HepG2 (cell line): ENCODE measurements at regions not wholly inside any gene's neighbourhood (a gene's known extent, or its start where the extent isn't known, plus 50 kb on each side); places are given as distances from the start of the nearest gene placed in this dataset.
"Not testable (repeated sequence)": the region's sequence is repeated elsewhere in the genome, so short reads cannot be mapped to it uniquely, and the experiment has no call there.

ENCODE experiments used
- ATAC-seq: fragments of 200-7000 bp; cut with Tn5 transposase; 3 replicates; pipeline ENCODE4 v1.9.1; 2020; ENCODE audit warnings: mild to moderate bottlenecking, moderate library complexity
- BruUV-seq: library from RNA; stranded (reverse); fragments of 400-500 nt; replicated peaks from 2 replicates; lab custom pipeline; 2021; lab: Mats Ljungman, UMichigan
- CTCF ChIA-PET: fragments of 300-600 bp; formaldehyde crosslinking; extraction: SDS; loops from one replicate; lab custom pipeline; 2021; ENCODE audit warnings: low total read pairs, inconsistent platforms, low intra/inter-chr PET ratio; lab: Yijun Ruan, JAX
- POLR2A ChIA-PET: fragments of 350-600 bp; sonication (Branson Sonifier 250); formaldehyde crosslinking; loops from one replicate; lab custom pipeline; 2020; ENCODE audit warnings: antibody characterized with exemption, inconsistent platforms; lab: Yijun Ruan, JAX
- DNase-seq: peaks from one replicate; pipeline ENCODE4 v3.0.0-alpha.2; 2015; ENCODE audit warnings: low spot score
- FAIRE-seq: peaks from 3 replicates; lab custom pipeline; 2011; peaks lifted over from hg19 to GRCh38; lab: Jason Lieb, UNC
- H2AFZ ChIP-seq: one replicate; pipeline ENCODE4 v1.6.1; 2011; ENCODE audit warnings: low read length, inconsistent platforms
- H3K27ac ChIP-seq: fragments of 300-600 bp; 3 replicates; pipeline ENCODE4 v1.8.0; 2011; ENCODE audit warnings: mixed run types, mild to moderate bottlenecking, mixed read lengths, low read length, inconsistent platforms; ENCODE audit not compliant: insufficient read depth; ENCODE audit errors: extremely low read length
- H3K27me3 ChIP-seq, 2 experiments: fragments of 200-600 bp in 1 of 2; 2 replicates in 1 of 2; 3 replicates in 1 of 2; pipeline versions ENCODE4 v1.6.0 to v1.8.0; 2011; ENCODE audit warnings: low read length in 2 of 2, mild to moderate bottlenecking in 2 of 2, moderate library complexity in 2 of 2, inconsistent platforms in 1 of 2; ENCODE audit not compliant: insufficient read depth in 2 of 2, control insufficient read depth in 1 of 2
- H3K36me3 ChIP-seq, 2 experiments: fragments of 200-600 bp in 1 of 2; replicated peaks in 1 of 2; 2 replicates in 1 of 2; 3 replicates in 1 of 2; pipeline versions ENCODE4 v1.5.1 to v1.8.0; 2011; ENCODE audit warnings: low read length in 2 of 2, inconsistent platforms in 1 of 2; ENCODE audit not compliant: insufficient read depth in 2 of 2, control insufficient read depth in 1 of 2
- H3K4me1 ChIP-seq: 2 replicates; pipeline ENCODE4 v1.5.1; 2012; ENCODE audit warnings: low read length, inconsistent platforms; ENCODE audit not compliant: insufficient read depth
- H3K4me2 ChIP-seq: 2 replicates; pipeline ENCODE4 v1.6.0; 2011; ENCODE audit warnings: low read depth, low read length, inconsistent platforms
- H3K4me3 ChIP-seq, 3 experiments: fragments of 200-600 bp in 1 of 3; sonication (generic), shearing (Covaris generic) in 1 of 3; replicated peaks in 1 of 3; 2 replicates each; pipeline ENCODE4 v1.5.1; 2011 to 2016; ENCODE audit warnings: low read length in 3 of 3, inconsistent platforms in 2 of 3, low read depth in 2 of 3, mild to moderate bottlenecking in 2 of 3, control low read depth in 1 of 3, mixed read lengths in 1 of 3; ENCODE audit not compliant: insufficient read depth in 1 of 3
- H3K79me2 ChIP-seq: one replicate; pipeline ENCODE4 v1.6.1; 2011; ENCODE audit warnings: low read length, inconsistent platforms; ENCODE audit not compliant: insufficient read depth
- H3K9ac ChIP-seq: 2 replicates; pipeline ENCODE4 v1.6.0; 2011; ENCODE audit warnings: mild to moderate bottlenecking, low read depth, low read length, inconsistent platforms; ENCODE audit not compliant: insufficient read depth
- H3K9me3 ChIP-seq: 2 replicates; pipeline ENCODE4 v1.5.1; 2012; ENCODE audit warnings: mild to moderate bottlenecking, low read length
- H4K20me1 ChIP-seq: 2 replicates; pipeline ENCODE4 v1.6.0; 2011; ENCODE audit warnings: inconsistent platforms, mild to moderate bottlenecking, low read length, moderate library complexity; ENCODE audit not compliant: insufficient read depth
- ARNTL ChIP-seq: sonication (generic); formaldehyde crosslinking; IDR thresholded peaks from 2 replicates; pipeline ENCODE4 v1.4.0; 2020; ENCODE audit warnings: mild to moderate bottlenecking, missing genetic modification reagents
- CREB3 ChIP-seq: sonication (generic); formaldehyde crosslinking; IDR thresholded peaks from 2 replicates; pipeline ENCODE4 v1.5.0; 2020; ENCODE audit warnings: missing genetic modification reagents
- IKZF4 ChIP-seq: sonication (generic); formaldehyde crosslinking; IDR thresholded peaks from 2 replicates; pipeline ENCODE4 v1.5.1; 2020; ENCODE audit warnings: borderline replicate concordance, mild to moderate bottlenecking, low read depth, missing genetic modification reagents; ENCODE audit errors: not compliant biosample characterization
- MAFK ChIP-seq, 2 experiments: IDR thresholded peaks in 1 of 2; conservative IDR thresholded peaks in 1 of 2; 2 replicates each; pipeline ENCODE4 v1.6.1; 2011; ENCODE audit warnings: improper control_type of control experiment in 2 of 2, low read length in 2 of 2
- SMYD3 ChIP-seq: sonication (generic); formaldehyde crosslinking; IDR thresholded peaks from 2 replicates; pipeline ENCODE4 v1.8.1; 2023; ENCODE audit warnings: mild to moderate bottlenecking, missing genetic modification reagents
- UBTF ChIP-seq: sonication (generic); formaldehyde crosslinking; IDR thresholded peaks from 2 replicates; pipeline ENCODE4 v1.4.0; 2020; ENCODE audit warnings: mild to moderate bottlenecking, missing genetic modification reagents
- ZNF441 ChIP-seq: sonication (generic); formaldehyde crosslinking; IDR thresholded peaks from 2 replicates; pipeline ENCODE4 v1.7.0; 2021; ENCODE audit warnings: missing genetic modification reagents, borderline replicate concordance
- ZNF614 ChIP-seq: IDR thresholded peaks from 2 replicates; pipeline ENCODE4 v1.6.1; 2018; ENCODE audit warnings: missing biosample characterization, missing genetic modification reagents, inconsistent platforms, borderline replicate concordance
- WGBS: methylation state at CpG from one replicate; pipeline ENCODE4 v1.1.6; 2017; ENCODE audit warnings: low lambda C conversion rate; 5-methylcytosine and 5-hydroxymethylcytosine counted together
- in situ Hi-C: cut with HindIII; loops from 2 replicates; pipeline ENCODE4 v1.10.0; 2017; ENCODE audit warnings: low pct_unique_long_range_greater_than_20kb; ENCODE audit not compliant: extremely low pct_ligation_motif_present
- intact Hi-C: fragments of 100-400 bp; cut with micrococcal nuclease; formaldehyde crosslinking; loops from one replicate; pipeline ENCODE4 v1.10.0; 2022; ENCODE audit not compliant: unreplicated experiment
- TF ChIP-seq, protein P1 (sequence below): sonication (generic); formaldehyde crosslinking; IDR thresholded peaks from 2 replicates; pipeline ENCODE4 v1.4.0; 2020; ENCODE audit warnings: mild to moderate bottlenecking, missing genetic modification reagents

DNA sequence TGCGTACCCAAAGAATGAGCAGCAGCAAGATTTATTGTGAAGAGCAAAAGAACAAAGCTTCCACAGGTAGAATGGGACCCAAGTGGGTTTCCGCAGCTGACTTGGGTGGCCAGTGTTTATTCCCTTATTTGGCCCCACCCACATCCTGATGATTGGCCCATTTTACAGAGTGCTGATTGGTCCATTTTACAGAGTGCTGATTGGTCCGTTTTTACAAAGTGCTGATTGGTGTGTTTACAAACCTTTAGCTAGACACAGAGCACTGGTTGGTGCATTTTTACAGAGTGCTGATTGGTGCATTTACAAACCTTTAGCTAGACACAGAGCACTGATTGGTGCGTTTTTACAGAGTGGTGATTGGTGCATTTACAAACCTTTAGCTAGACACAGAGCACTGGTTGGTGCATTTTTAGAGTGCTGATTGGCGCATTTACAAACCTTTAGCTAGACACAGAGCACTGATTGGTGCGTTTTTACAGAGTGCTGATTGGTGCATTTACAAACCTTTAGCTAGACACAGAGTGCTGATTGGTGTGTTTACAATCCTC lies 94.8 kb downstream of the SAMD9 start:
- 52% methylated on average over 6 of the region's 6 CpGs for WGBS
- intact Hi-C loops, POLR2A ChIA-PET, H3K4me2 ChIP-seq, H3K79me2 ChIP-seq, H2AFZ ChIP-seq, ATAC-seq, in situ Hi-C loops, H3K4me3 ChIP-seq, FAIRE-seq, H4K20me1 ChIP-seq, H3K27me3 ChIP-seq, CTCF ChIA-PET, H3K27ac ChIP-seq, BruUV-seq, H3K9ac ChIP-seq, DNase-seq, H3K9me3 ChIP-seq, H3K36me3 ChIP-seq: not testable (repeated sequence)
- TF ChIP-seq MAFK (conservative IDR thresholded peaks at IDR 0.05 in 1 of 2, IDR thresholded peaks at IDR 0.05 in 1 of 2; ENCODE audit: low read length in 2 of 2): 0 out of 4 replicates have a peak, but pooled peaks of 1 of the 2 experiments have one; percentile 7
- H3K4me1 ChIP-seq: peaks cover 17% of the 10 kb centered on the region

GRCh38 chr7:93021748-93022147 lies 96.0 kb downstream of the SAMD9 start:
- FAIRE-seq (no peak), DNase-seq (no peak), ATAC-seq (no peak)
- Histone ChIP-seq H3K27me3 (no peaks in the 10 kb centered on the region; a peak in 1 of 5 replicates), H2AFZ (no peak overlapping the region), H3K79me2 (no peaks in the 10 kb centered on the region), H3K27ac (no peak overlapping the region), H3K4me3 (no peak overlapping the region), H3K4me2 (no peak overlapping the region), H4K20me1 (no peaks in the 10 kb centered on the region), H3K9me3 (no peaks in the 10 kb centered on the region), H3K9ac (no peak overlapping the region), H3K4me1 (peaks cover 11% of the 10 kb centered on the region), H3K36me3 (no peaks in the 10 kb centered on the region)
- BruUV-seq: no TSS peak
- POLR2A ChIA-PET: no interaction called here
- CTCF ChIA-PET: no interaction called here
- intact Hi-C loops: no loop called here
- in situ Hi-C loops: no loop called here
- 4% methylated on average over 2 of the region's 2 CpGs for WGBS
- TF ChIP-seq CREB3 (CRISPR knock-in tag): no peak
- TF ChIP-seq IKZF4 (CRISPR knock-in tag): no peak
- TF ChIP-seq UBTF: no peak
- TF ChIP-seq ARNTL: no peak
- TF ChIP-seq ZNF614 (CRISPR knock-in tag): no peak
- TF ChIP-seq, protein P1, sequence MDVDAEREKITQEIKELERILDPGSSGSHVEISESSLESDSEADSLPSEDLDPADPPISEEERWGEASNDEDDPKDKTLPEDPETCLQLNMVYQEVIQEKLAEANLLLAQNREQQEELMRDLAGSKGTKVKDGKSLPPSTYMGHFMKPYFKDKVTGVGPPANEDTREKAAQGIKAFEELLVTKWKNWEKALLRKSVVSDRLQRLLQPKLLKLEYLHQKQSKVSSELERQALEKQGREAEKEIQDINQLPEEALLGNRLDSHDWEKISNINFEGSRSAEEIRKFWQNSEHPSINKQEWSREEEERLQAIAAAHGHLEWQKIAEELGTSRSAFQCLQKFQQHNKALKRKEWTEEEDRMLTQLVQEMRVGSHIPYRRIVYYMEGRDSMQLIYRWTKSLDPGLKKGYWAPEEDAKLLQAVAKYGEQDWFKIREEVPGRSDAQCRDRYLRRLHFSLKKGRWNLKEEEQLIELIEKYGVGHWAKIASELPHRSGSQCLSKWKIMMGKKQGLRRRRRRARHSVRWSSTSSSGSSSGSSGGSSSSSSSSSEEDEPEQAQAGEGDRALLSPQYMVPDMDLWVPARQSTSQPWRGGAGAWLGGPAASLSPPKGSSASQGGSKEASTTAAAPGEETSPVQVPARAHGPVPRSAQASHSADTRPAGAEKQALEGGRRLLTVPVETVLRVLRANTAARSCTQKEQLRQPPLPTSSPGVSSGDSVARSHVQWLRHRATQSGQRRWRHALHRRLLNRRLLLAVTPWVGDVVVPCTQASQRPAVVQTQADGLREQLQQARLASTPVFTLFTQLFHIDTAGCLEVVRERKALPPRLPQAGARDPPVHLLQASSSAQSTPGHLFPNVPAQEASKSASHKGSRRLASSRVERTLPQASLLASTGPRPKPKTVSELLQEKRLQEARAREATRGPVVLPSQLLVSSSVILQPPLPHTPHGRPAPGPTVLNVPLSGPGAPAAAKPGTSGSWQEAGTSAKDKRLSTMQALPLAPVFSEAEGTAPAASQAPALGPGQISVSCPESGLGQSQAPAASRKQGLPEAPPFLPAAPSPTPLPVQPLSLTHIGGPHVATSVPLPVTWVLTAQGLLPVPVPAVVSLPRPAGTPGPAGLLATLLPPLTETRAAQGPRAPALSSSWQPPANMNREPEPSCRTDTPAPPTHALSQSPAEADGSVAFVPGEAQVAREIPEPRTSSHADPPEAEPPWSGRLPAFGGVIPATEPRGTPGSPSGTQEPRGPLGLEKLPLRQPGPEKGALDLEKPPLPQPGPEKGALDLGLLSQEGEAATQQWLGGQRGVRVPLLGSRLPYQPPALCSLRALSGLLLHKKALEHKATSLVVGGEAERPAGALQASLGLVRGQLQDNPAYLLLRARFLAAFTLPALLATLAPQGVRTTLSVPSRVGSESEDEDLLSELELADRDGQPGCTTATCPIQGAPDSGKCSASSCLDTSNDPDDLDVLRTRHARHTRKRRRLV (CRISPR knock-in tag): no peak
- no peak for TF ChIP-seq SMYD3 (CRISPR knock-in tag)
- TF ChIP-seq ZNF441 (CRISPR knock-in tag): no peak
